ENCODE measurements at regions not wholly inside any gene's neighbourhood (a gene's known extent, or its start where the extent isn't known, plus 50 kb on each side); places are given as distances from the start of the nearest gene placed in this dataset.

- TF ChIP-seq POLR2AphosphoS5 (IDR thresholded peaks at IDR 0.05; ENCODE audit: low read depth) = no peak
- TF ChIP-seq CTCF (IDR thresholded peaks at IDR 0.05; ENCODE audit: insufficient read depth, low read length) = no peak
Observed at GRCh38 chr7:86207740-86208139, 436.0 kb upstream of the GRM3 start.

Data from HL-60 (cell line).